ENCODE measurements at regions not wholly inside any gene's neighbourhood (a gene's known extent, or its start where the extent isn't known, plus 50 kb on each side); places are given as distances from the start of the nearest gene placed in this dataset.

- no peak for TF ChIP-seq PAX5 (IDR thresholded peaks at IDR 0.05; ENCODE audit: insufficient read depth, low read length, severe bottlenecking)
- no peak for TF ChIP-seq POLR2AphosphoS5 (IDR thresholded peaks at IDR 0.05; ENCODE audit: low read depth, low read length)
- TF ChIP-seq TAF1 (IDR thresholded peaks at IDR 0.05; ENCODE audit: low read depth, low read length) = no peak
- no peak for TF ChIP-seq POLR2A (IDR thresholded peaks at IDR 0.05; ENCODE audit: low read depth, low read length)
Observed at GRCh38 chr1:29691499-29691898, 455.2 kb downstream of the PTPRU start.
